LNCAP (cell line): ENCODE measurements at regions not wholly inside any gene's neighbourhood (a gene's known extent, or its start where the extent isn't known, plus 50 kb on each side); places are given as distances from the start of the nearest gene placed in this dataset.

ENCODE experiments used
- TF ChIP-seq, protein P1 (sequence below): fragments of 450-650 bp; IDR thresholded peaks from 2 replicates; pipeline ENCODE4 v1.5.1; 2017; ENCODE audit warnings: mild to moderate bottlenecking

DNA sequence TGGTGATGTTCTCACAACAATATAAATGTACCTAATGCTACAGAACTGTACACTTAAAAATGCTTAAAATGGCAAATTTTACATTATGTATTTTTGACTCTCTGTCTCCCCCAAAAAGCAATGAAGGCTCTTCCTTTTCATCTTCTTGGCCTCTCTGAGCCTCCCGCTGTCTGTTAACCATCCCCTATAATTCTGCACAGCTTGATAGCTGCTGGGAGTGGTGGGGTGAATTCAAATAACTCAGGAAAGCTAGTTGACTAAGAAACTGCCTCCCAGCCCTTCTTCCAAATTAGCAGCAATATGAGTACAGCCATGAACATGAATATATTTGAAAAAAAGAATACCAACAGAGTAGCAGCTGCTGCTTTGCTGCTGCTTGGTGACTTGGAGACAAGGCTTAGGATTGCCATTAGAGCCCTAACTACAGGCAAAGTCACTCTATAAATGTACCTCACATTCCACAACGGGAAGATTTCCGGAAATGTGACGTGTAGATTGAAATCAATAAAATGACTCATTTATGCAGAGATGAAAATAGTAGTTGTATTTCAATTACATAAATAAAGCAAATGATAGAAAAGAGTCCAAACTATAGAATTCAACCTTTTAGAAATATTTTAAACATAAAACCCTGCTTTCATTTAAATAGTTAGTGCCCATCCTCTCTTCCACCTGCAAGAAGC, 200.1 kb upstream of the HEY2 start:
- TF ChIP-seq, protein P1, sequence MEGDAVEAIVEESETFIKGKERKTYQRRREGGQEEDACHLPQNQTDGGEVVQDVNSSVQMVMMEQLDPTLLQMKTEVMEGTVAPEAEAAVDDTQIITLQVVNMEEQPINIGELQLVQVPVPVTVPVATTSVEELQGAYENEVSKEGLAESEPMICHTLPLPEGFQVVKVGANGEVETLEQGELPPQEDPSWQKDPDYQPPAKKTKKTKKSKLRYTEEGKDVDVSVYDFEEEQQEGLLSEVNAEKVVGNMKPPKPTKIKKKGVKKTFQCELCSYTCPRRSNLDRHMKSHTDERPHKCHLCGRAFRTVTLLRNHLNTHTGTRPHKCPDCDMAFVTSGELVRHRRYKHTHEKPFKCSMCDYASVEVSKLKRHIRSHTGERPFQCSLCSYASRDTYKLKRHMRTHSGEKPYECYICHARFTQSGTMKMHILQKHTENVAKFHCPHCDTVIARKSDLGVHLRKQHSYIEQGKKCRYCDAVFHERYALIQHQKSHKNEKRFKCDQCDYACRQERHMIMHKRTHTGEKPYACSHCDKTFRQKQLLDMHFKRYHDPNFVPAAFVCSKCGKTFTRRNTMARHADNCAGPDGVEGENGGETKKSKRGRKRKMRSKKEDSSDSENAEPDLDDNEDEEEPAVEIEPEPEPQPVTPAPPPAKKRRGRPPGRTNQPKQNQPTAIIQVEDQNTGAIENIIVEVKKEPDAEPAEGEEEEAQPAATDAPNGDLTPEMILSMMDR: no peak

DNA sequence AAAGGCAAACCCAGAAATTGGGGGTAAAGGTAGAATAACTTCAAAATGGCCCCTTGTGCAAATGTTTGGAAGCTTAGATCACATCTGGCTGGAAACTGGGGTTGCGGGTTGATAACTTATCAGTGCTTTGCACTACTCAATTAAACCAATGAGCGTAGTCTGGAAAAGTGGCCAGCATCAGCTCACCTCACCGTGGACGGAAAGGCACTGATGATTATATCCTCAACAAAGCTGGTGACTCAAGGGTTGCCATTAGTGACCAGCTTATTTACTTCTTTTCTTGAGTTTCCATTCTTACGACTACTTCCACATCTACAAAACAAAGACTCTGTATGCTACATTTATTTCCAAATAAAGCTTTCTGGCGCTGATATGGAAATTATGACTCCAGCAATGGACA, 198.5 kb upstream of the HEY2 start:
- TF ChIP-seq, protein P1: no peak

DNA sequence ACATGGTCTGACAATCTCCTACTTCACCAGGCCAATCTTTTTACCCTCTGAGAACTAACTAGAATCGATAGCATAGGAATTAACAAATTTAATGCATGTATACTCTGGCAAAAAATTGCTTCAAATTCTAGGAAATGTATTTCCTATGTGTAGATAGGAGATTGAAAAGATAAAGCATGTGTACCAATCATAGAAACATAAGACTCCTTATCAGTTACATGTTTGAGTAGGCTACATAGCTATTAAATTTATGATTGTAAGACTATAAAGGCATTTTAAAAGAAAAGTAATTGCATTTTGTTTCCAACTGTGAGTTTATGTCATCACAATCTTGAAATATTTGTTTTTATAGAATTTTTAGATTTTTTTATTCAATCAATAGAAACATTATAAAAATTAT, 196.6 kb upstream of the HEY2 start:
- TF ChIP-seq, protein P1: no peak

DNA sequence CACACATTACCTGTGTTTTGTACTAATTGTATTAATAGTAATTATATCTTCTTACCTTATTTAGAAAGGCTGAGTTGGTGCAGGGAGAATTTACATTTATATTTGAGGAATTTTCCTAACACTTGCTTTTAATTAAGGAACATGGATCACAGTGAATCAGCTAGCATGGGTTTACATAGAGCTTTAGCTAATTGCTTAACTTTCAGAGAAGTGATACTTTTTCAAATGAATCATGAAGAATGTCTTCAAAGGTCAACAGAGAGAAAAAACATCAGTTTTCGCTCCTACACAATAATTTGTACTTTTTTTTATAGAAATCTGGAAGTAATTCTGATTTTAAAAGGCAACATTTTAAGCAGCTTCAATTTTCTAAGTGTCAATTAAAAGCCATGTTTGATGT, 195.0 kb upstream of the HEY2 start:
- TF ChIP-seq, protein P1: no peak

DNA sequence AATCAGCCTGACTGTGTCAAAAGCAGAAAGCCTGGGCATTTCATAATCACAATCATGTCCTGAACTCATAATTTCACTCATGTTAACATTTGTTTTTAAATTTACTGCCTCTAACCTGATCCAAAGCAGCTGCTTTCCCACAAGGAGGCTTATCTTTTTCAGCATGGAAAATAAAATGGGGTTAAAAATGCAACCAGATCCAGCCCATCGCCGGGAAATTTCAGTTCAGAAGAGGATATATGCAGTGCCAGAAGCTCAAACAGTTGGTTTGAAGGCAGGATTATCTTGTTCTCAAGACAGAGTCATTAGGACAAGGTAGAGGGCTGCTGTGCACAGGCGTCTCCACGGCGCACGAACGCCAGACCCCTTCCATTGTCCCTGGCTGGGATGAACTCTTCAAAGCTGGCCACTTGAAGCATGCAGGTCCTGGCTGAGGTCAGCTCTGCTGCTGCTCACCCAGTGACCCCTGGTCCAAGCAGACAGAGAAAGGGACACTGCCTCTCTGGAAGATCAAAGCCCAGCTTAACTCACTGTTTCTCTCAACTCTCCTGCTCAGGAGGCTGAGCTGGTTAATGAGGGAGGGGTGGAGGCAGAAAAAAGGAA, 191.1 kb upstream of the HEY2 start:
- TF ChIP-seq, protein P1: no peak

DNA sequence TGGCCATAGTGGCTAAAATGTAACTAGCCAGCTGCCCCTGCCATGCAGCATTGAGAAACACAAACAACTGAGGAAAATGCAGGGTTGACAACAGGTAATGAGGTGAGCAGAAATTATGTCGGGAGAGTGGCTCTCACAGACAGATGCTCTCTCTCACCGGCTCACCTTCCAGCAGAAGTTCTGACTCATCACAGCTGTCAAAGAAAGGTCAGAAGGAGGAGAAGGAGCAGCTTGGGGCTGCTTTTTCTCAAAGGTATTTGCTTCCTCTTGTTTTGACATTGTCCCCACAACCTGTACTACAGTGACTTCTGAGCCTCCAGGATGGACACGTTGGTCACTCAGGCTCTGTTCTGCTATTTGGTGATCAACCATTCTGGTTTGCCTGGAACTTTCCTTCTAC, 190.5 kb upstream of the HEY2 start:
- TF ChIP-seq, protein P1: no peak

DNA sequence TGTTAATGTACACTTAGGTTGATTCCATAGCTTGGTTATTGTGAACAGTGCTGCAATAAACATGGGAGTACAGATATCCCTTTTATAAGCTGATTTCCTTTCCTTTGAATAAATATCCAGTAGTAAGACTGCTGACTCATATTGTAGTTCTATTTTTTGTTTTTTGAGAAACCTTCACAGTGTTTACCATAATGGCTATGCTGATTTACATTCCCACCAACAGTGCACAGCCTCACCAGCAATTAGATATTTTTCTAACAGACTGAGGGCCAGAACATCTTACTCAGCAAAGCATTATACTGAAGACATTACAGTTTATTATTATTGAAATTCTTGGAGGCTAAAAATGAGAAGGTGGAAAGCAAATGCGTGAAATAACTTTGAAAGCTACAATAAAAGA, 187.3 kb upstream of the HEY2 start:
- TF ChIP-seq, protein P1: no peak
